K562 (cell line): ENCODE measurements at regions not wholly inside any gene's neighbourhood (a gene's known extent, or its start where the extent isn't known, plus 50 kb on each side); places are given as distances from the start of the nearest gene placed in this dataset.

Experiments
- ATAC-seq: fragments of 200-7000 bp; cut with Tn5 transposase; 3 replicates; pipeline ENCODE4 v1.9.1; 2020; ENCODE audit warnings: moderate library complexity
- BruUV-seq: library from RNA; stranded (reverse); fragments of 400-500 nt; replicated peaks from 2 replicates; lab custom pipeline; 2021; lab: Mats Ljungman, UMichigan
- CTCF ChIA-PET: fragments of 300-600 bp; formaldehyde crosslinking; extraction: SDS; loops from one replicate; lab custom pipeline; 2021; ENCODE audit warnings: low intra/inter-chr PET ratio; lab: Yijun Ruan, JAX
- POLR2A ChIA-PET: fragments of 300-600, 350-650 bp; sonication (Branson Sonifier 250); formaldehyde crosslinking; extraction: SDS; loops from one replicate; lab custom pipeline; 2021; ENCODE audit warnings: antibody characterized with exemption, inconsistent platforms; lab: Yijun Ruan, JAX
- DNase-seq, 4 experiments: peaks; one replicate each; pipeline versions ENCODE4 v3.0.0 to v3.0.0-alpha.2; 2011 to 2018; ENCODE audit warnings: low spot score in 3 of 4, mixed read lengths in 3 of 4; ENCODE audit errors: extremely low read depth in 1 of 4
- FAIRE-seq: peaks from 2 replicates; lab custom pipeline; 2011; peaks lifted over from hg19 to GRCh38; lab: Jason Lieb, UNC
- H2AFZ ChIP-seq: 2 replicates; pipeline ENCODE4 v1.6.0; 2011; ENCODE audit warnings: low read depth, low read length, control low read depth, inconsistent platforms
- H3K27ac ChIP-seq: fragments of 200-600 bp; 3 replicates; pipeline ENCODE4 v1.8.0; 2011; ENCODE audit warnings: low read depth, mild to moderate bottlenecking, control low read depth, inconsistent platforms, low read length, moderate library complexity, mixed read lengths; ENCODE audit errors: extremely low read depth
- H3K27me3 ChIP-seq, 2 experiments: fragments of 300-600 bp in 1 of 2; 2 replicates in 1 of 2; 3 replicates in 1 of 2; pipeline versions ENCODE4 v1.6.0 to v1.8.0; 2011; ENCODE audit warnings: inconsistent platforms in 2 of 2, low read length in 2 of 2, mild to moderate bottlenecking in 1 of 2, mixed read lengths in 1 of 2, moderate library complexity in 1 of 2; ENCODE audit not compliant: control insufficient read depth in 2 of 2, insufficient read depth in 2 of 2
- H3K36me3 ChIP-seq: fragments of 300-600 bp; 3 replicates; pipeline ENCODE4 v1.8.0; 2011; ENCODE audit warnings: mild to moderate bottlenecking, low read length, inconsistent platforms; ENCODE audit not compliant: control insufficient read depth, insufficient read depth
- H3K4me1 ChIP-seq, 2 experiments: fragments of 200-600 bp in 1 of 2; replicated peaks in 1 of 2; 2 replicates in 1 of 2; 3 replicates in 1 of 2; pipeline versions ENCODE4 v1.5.1 to v1.8.0; 2011; ENCODE audit warnings: inconsistent platforms in 2 of 2, low read length in 2 of 2, mild to moderate bottlenecking in 1 of 2, mixed read lengths in 1 of 2, moderate library complexity in 1 of 2; ENCODE audit not compliant: control insufficient read depth in 2 of 2, insufficient read depth in 2 of 2
- H3K4me2 ChIP-seq: 2 replicates; pipeline ENCODE4 v1.6.1; 2011; ENCODE audit warnings: low read length, control low read depth, inconsistent platforms, mixed read lengths; ENCODE audit not compliant: insufficient read depth
- H3K4me3 ChIP-seq: fragments of 200-600 bp; sonication (generic), shearing (Covaris generic); 2 replicates; pipeline ENCODE4 v1.5.1; 2016; ENCODE audit warnings: control low read depth, inconsistent platforms
- H3K79me2 ChIP-seq: fragments of 200-600 bp; 3 replicates; pipeline ENCODE4 v1.8.0; 2011; ENCODE audit warnings: low read length, inconsistent platforms; ENCODE audit not compliant: control insufficient read depth, insufficient read depth
- H3K9ac ChIP-seq, 2 experiments: 2 replicates each; pipeline versions ENCODE4 v1.6.0 to v1.6.1; 2011; ENCODE audit warnings: low read depth in 2 of 2, low read length in 2 of 2, control low read depth in 1 of 2, inconsistent platforms in 1 of 2, mild to moderate bottlenecking in 1 of 2, mixed read lengths in 1 of 2; ENCODE audit not compliant: insufficient read depth in 1 of 2
- H3K9me1 ChIP-seq: one replicate; pipeline ENCODE4 v1.6.0; 2011; ENCODE audit warnings: inconsistent platforms, mild to moderate bottlenecking, low read length, moderate library complexity; ENCODE audit not compliant: control insufficient read depth, insufficient read depth
- H3K9me3 ChIP-seq: replicated peaks from 2 replicates; pipeline ENCODE4 v1.5.1; 2011; ENCODE audit warnings: low read depth, low read length, inconsistent platforms; ENCODE audit not compliant: control insufficient read depth, insufficient read depth
- H4K20me1 ChIP-seq: replicated peaks from 2 replicates; pipeline ENCODE4 v1.6.1; 2011; ENCODE audit warnings: low read length, inconsistent platforms, mixed read lengths; ENCODE audit not compliant: control insufficient read depth, insufficient read depth
- CBX5 ChIP-seq: IDR thresholded peaks from 2 replicates; pipeline ENCODE4 v1.6.1; 2014; ENCODE audit warnings: low read depth, borderline replicate concordance
- FOSL1 ChIP-seq: fragments of 200-800 bp; sonication (Bioruptor generic); conservative IDR thresholded peaks from 2 replicates; pipeline ENCODE4 v1.6.1; 2016; ENCODE audit warnings: missing genetic modification characterization, missing compliant biosample characterization
- HDGF ChIP-seq: fragments of 450-650 bp; IDR thresholded peaks from 2 replicates; pipeline ENCODE4 v1.6.1; 2016
- HNRNPL ChIP-seq: fragments of 200-400 bp; formaldehyde crosslinking; IDR thresholded peaks from 2 replicates; pipeline ENCODE4 v1.6.1; 2017; ENCODE audit warnings: low read depth, mild to moderate bottlenecking, low read length
- MAFF ChIP-seq: IDR thresholded peaks from 2 replicates; pipeline ENCODE4 v1.6.1; 2012; ENCODE audit warnings: low read length, improper control_type of control experiment
- NR3C1 ChIP-seq: sonication (generic); formaldehyde crosslinking; IDR thresholded peaks from 2 replicates; pipeline ENCODE4 v1.8.1; 2022; ENCODE audit warnings: missing genetic modification reagents
- PHF20 ChIP-seq: fragments of 450-650 bp; IDR thresholded peaks from 2 replicates; pipeline ENCODE4 v1.6.1; 2018; ENCODE audit not compliant: partially characterized antibody
- SMARCE1 ChIP-seq: fragments of 450-650 bp; IDR thresholded peaks from 2 replicates; pipeline ENCODE4 v1.7.1; 2016; ENCODE audit warnings: mild to moderate bottlenecking
- STAG1 ChIP-seq: sonication (generic); formaldehyde crosslinking; IDR thresholded peaks from 2 replicates; pipeline ENCODE4 v1.5.0; 2020; ENCODE audit warnings: missing genetic modification reagents, borderline replicate concordance
- TEAD1 ChIP-seq, 2 experiments: fragments of 450-650 bp in 1 of 2; sonication (generic) in 1 of 2; formaldehyde crosslinking; IDR thresholded peaks; 2 replicates each; pipeline versions ENCODE4 v1.4.0 to v1.8.0; 2020 to 2022; ENCODE audit warnings: mild to moderate bottlenecking in 2 of 2, missing genetic modification reagents in 1 of 2
- U2AF2 ChIP-seq: fragments of 200-400 bp; formaldehyde crosslinking; optimal IDR thresholded peaks from 2 replicates; pipeline ENCODE3; 2017; ENCODE audit warnings: low read depth, mild to moderate bottlenecking, low read length
- VEZF1 ChIP-seq: fragments of 200-800 bp; sonication (Bioruptor generic); IDR thresholded peaks from 2 replicates; pipeline ENCODE4 v1.6.1; 2017; ENCODE audit warnings: missing genetic modification characterization, missing compliant biosample characterization
- ZBTB8A ChIP-seq: fragments of 450-650 bp; IDR thresholded peaks from 2 replicates; pipeline ENCODE4 v1.6.1; 2018; ENCODE audit warnings: mild to moderate bottlenecking, moderate library complexity; ENCODE audit not compliant: partially characterized antibody
- ZNF165 ChIP-seq: fragments of 250-450 bp; sonication (Bioruptor Pico); IDR thresholded peaks from 2 replicates; pipeline ENCODE4 v1.4.0; 2020; ENCODE audit warnings: borderline replicate concordance
- ZNF695 ChIP-seq: fragments of 450-650 bp; formaldehyde crosslinking; IDR thresholded peaks from 2 replicates; pipeline ENCODE4 v1.4.0; 2020; ENCODE audit warnings: mild to moderate bottlenecking, moderate library complexity
- ZNF76 ChIP-seq: fragments of 250-450 bp; sonication (Bioruptor Pico); IDR thresholded peaks from 2 replicates; pipeline ENCODE4 v1.4.0; 2020; ENCODE audit warnings: mild to moderate bottlenecking, moderate library complexity, borderline replicate concordance
- ZSCAN29 ChIP-seq: fragments of 450-650 bp; IDR thresholded peaks from 2 replicates; pipeline ENCODE4 v1.6.1; 2017
- WGBS: fragments of 100-300 bp; shearing (Covaris generic); methylation state at CpG from one replicate; pipeline ENCODE4 v1.1.6; 2016; ENCODE audit warnings: low coverage, mixed read lengths; ENCODE audit not compliant: insufficient coverage; ENCODE audit errors: missing lambda C conversion rate; 5-methylcytosine and 5-hydroxymethylcytosine counted together
- in situ Hi-C: fragments of 300-500 bp; cut with MboI; formaldehyde crosslinking; loops from 4 replicates; pipeline ENCODE4 v1.15.0; 2018; ENCODE audit warnings: inconsistent platforms, mixed read lengths
- intact Hi-C: fragments of 100-400 bp; cut with micrococcal nuclease; formaldehyde crosslinking; loops from 2 replicates; pipeline ENCODE4 v1.14.2; 2022
- TF ChIP-seq, protein P1 (sequence below): sonication (generic); formaldehyde crosslinking; IDR thresholded peaks from 2 replicates; pipeline ENCODE4 v1.5.0; 2020; ENCODE audit warnings: missing genetic modification reagents
- TF ChIP-seq, protein P2 (sequence below): fragments of 250-450 bp; sonication (Bioruptor Pico); IDR thresholded peaks from 2 replicates; pipeline ENCODE4 v1.4.0; 2020; ENCODE audit warnings: mild to moderate bottlenecking, moderate library complexity

GRCh38 chr3:56998076-56998529 is 62.4 kb upstream of the SPATA12 start (continued):
- TF ChIP-seq VEZF1 (CRISPR knock-in tag) (no peak), ZSCAN29 (no peak), ZNF165 (CRISPR knock-in tag) (no peak), ZNF76 (CRISPR knock-in tag) (no peak), TEAD1 (CRISPR knock-in tag; IDR thresholded peaks at IDR 0.05) (no peak)
- TF ChIP-seq, protein P1, sequence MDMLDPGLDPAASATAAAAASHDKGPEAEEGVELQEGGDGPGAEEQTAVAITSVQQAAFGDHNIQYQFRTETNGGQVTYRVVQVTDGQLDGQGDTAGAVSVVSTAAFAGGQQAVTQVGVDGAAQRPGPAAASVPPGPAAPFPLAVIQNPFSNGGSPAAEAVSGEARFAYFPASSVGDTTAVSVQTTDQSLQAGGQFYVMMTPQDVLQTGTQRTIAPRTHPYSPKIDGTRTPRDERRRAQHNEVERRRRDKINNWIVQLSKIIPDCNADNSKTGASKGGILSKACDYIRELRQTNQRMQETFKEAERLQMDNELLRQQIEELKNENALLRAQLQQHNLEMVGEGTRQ (CRISPR knock-in tag) = no peak

GRCh38 chr3:56997675-56998074 is 62.8 kb upstream of the SPATA12 start:
- Histone ChIP-seq H3K4me2 (no peak overlapping the region), H3K4me3 (no peak overlapping the region), H3K9ac (no peak overlapping the region), H3K27ac (no peak overlapping the region), H2AFZ (no peak overlapping the region), H3K79me2 (no peaks in the 10 kb centered on the region), H3K9me1 (no peaks in the 10 kb centered on the region), H3K4me1 (no peaks in the 10 kb centered on the region), H3K27me3 (no peaks in the 10 kb centered on the region; a peak in 1 of 5 replicates), H4K20me1 (no peaks in the 10 kb centered on the region), H3K36me3 (no peaks in the 10 kb centered on the region), H3K9me3 (no peaks in the 10 kb centered on the region)
- no peak for ATAC-seq
- intact Hi-C loops = loop anchor here (10.0 kb wide), 1 partner anchor 167 kb away; the partner anchor contains the start of gene IL17RD
- in situ Hi-C loops = no loop called here
- BruUV-seq = no TSS peak
- CTCF ChIA-PET = no interaction called here
- FAIRE-seq = no peak
- no peak for DNase-seq
- 43% methylated on average over 5 of the region's 5 CpGs for WGBS
- POLR2A ChIA-PET = interaction anchor here (1.3 kb wide), 1 partner anchor 72 kb away, joined by 3 read pairs; no protein-coding TSS in a partner anchor
- no peak for TF ChIP-seq HNRNPL
- no peak for TF ChIP-seq SMARCE1
- TF ChIP-seq CBX5 = no peak
- TF ChIP-seq ZNF695 (CRISPR knock-in tag) = no peak
- no peak for TF ChIP-seq U2AF2
- TF ChIP-seq STAG1 (CRISPR knock-in tag) = no peak
- TF ChIP-seq MAFF = no peak
- TF ChIP-seq HDGF = no peak
- TF ChIP-seq ZBTB8A = no peak
- no peak for TF ChIP-seq NR3C1
- TF ChIP-seq, protein P2, sequence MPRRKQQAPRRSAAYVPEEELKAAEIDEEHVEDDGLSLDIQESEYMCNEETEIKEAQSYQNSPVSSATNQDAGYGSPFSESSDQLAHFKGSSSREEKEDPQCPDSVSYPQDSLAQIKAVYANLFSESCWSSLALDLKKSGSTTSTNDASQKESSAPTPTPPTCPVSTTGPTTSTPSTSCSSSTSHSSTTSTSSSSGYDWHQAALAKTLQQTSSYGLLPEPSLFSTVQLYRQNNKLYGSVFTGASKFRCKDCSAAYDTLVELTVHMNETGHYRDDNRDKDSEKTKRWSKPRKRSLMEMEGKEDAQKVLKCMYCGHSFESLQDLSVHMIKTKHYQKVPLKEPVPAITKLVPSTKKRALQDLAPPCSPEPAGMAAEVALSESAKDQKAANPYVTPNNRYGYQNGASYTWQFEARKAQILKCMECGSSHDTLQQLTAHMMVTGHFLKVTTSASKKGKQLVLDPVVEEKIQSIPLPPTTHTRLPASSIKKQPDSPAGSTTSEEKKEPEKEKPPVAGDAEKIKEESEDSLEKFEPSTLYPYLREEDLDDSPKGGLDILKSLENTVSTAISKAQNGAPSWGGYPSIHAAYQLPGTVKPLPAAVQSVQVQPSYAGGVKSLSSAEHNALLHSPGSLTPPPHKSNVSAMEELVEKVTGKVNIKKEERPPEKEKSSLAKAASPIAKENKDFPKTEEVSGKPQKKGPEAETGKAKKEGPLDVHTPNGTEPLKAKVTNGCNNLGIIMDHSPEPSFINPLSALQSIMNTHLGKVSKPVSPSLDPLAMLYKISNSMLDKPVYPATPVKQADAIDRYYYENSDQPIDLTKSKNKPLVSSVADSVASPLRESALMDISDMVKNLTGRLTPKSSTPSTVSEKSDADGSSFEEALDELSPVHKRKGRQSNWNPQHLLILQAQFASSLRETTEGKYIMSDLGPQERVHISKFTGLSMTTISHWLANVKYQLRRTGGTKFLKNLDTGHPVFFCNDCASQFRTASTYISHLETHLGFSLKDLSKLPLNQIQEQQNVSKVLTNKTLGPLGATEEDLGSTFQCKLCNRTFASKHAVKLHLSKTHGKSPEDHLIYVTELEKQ (CRISPR knock-in tag) = no peak
- no peak for TF ChIP-seq PHF20
- TF ChIP-seq FOSL1 (tag) = no peak
